Neural cell (in vitro differentiated cells): ENCODE measurements at regions not wholly inside any gene's neighbourhood (a gene's known extent, or its start where the extent isn't known, plus 50 kb on each side); places are given as distances from the start of the nearest gene placed in this dataset.

Experiments used
- H2AFZ ChIP-seq: fragments of 200-600, 300-800 bp; sonication (generic), shearing (Covaris generic); 2 replicates; pipeline ENCODE4 v1.6.0; 2014; ENCODE audit warnings: low read depth, mild to moderate bottlenecking, antibody characterized with exemption, low read length, moderate library complexity
- H3F3A ChIP-seq: fragments of 200-600 bp; shearing (Covaris generic); 2 replicates; pipeline ENCODE4 v1.6.1; 2016; ENCODE audit warnings: mild to moderate bottlenecking, moderate library complexity, mixed read lengths, antibody characterized with exemption, low read length; ENCODE audit not compliant: insufficient read depth, poor library complexity, severe bottlenecking
- H3K27ac ChIP-seq: fragments of 200-600, 300-800 bp; sonication (generic), shearing (Covaris generic); 2 replicates; pipeline ENCODE4 v1.5.1; 2014; ENCODE audit warnings: mild to moderate bottlenecking, low read length, moderate library complexity
- H3K27me3 ChIP-seq: fragments of 300-800, 200-600 bp; sonication (generic), shearing (Covaris generic); 2 replicates; pipeline ENCODE4 v1.6.0; 2014; ENCODE audit warnings: mild to moderate bottlenecking, low read depth, low read length, moderate library complexity; ENCODE audit not compliant: insufficient read depth
- H3K36me3 ChIP-seq: fragments of 300-800, 200-600 bp; sonication (generic), shearing (Covaris generic); 2 replicates; pipeline ENCODE4 v1.5.1; 2014; ENCODE audit warnings: mild to moderate bottlenecking, antibody characterized with exemption, low read length, moderate library complexity; ENCODE audit not compliant: insufficient read depth
- H3K4me2 ChIP-seq: fragments of 300-800, 200-600 bp; sonication (generic), shearing (Covaris generic); 2 replicates; pipeline ENCODE4 v1.6.0; 2014; ENCODE audit warnings: mild to moderate bottlenecking, low read length
- H3K4me3 ChIP-seq: fragments of 300-800, 200-600 bp; sonication (generic), shearing (Covaris generic); 2 replicates; pipeline ENCODE4 v1.5.1; 2014; ENCODE audit warnings: mild to moderate bottlenecking, low read length, moderate library complexity
- H3K79me2 ChIP-seq: fragments of 200-600 bp; shearing (Covaris generic); replicated peaks from 2 replicates; pipeline ENCODE4 v1.6.0; 2014; ENCODE audit warnings: mild to moderate bottlenecking, low read length, moderate library complexity; ENCODE audit not compliant: insufficient read depth
- H3K9ac ChIP-seq: fragments of 300-800, 200-600 bp; sonication (generic), shearing (Covaris generic); 2 replicates; pipeline ENCODE4 v1.6.1; 2016; ENCODE audit warnings: mild to moderate bottlenecking, low read length, mixed read lengths
- H3K9me2 ChIP-seq: fragments of 200-600 bp; shearing (Covaris generic); 2 replicates; pipeline ENCODE4 v1.6.1; 2016; ENCODE audit warnings: mild to moderate bottlenecking, low read length, mixed read lengths; ENCODE audit not compliant: insufficient read depth
- H3K9me3 ChIP-seq: fragments of 200-600, 300-800 bp; sonication (generic), shearing (Covaris generic); 2 replicates; pipeline ENCODE4 v1.6.1; 2016; ENCODE audit warnings: mild to moderate bottlenecking, mixed run types, low read length, moderate library complexity, mixed read lengths
- H4K20me1 ChIP-seq: fragments of 200-600 bp; shearing (Covaris generic); 2 replicates; pipeline ENCODE4 v1.6.1; 2016; ENCODE audit warnings: mild to moderate bottlenecking, mixed run types; ENCODE audit not compliant: insufficient read depth
- CTCF ChIP-seq: fragments of 450-650 bp; IDR thresholded peaks from 2 replicates; pipeline ENCODE4 v1.5.1; 2014; ENCODE audit warnings: antibody characterized with exemption, mild to moderate bottlenecking, moderate library complexity; ENCODE audit not compliant: poor library complexity, severe bottlenecking
- EP300 ChIP-seq: fragments of 450-650 bp; conservative IDR thresholded peaks from 2 replicates; pipeline ENCODE4 v1.6.1; 2014; ENCODE audit warnings: antibody characterized with exemption, mild to moderate bottlenecking, moderate library complexity; ENCODE audit not compliant: poor library complexity, severe bottlenecking
- EZH2 ChIP-seq: fragments of 200-600, 300-800 bp; shearing (Covaris generic), sonication (generic); IDR thresholded peaks from 2 replicates; pipeline ENCODE4 v1.6.1; 2014; ENCODE audit warnings: antibody characterized with exemption, low read length, borderline replicate concordance, mild to moderate bottlenecking; ENCODE audit not compliant: insufficient read depth, poor library complexity, severe bottlenecking
- MXI1 ChIP-seq: fragments of 450-650 bp; conservative IDR thresholded peaks from 2 replicates; pipeline ENCODE4 v1.6.1; 2014; ENCODE audit warnings: antibody characterized with exemption, mild to moderate bottlenecking; ENCODE audit not compliant: poor library complexity, severe bottlenecking
- POLR2AphosphoS5 ChIP-seq: IDR thresholded peaks from 2 replicates; pipeline ENCODE4 v1.6.1; 2012
- RAD21 ChIP-seq: fragments of 450-650 bp; conservative IDR thresholded peaks from 2 replicates; pipeline ENCODE4 v1.6.1; 2014; ENCODE audit warnings: antibody characterized with exemption, mild to moderate bottlenecking, moderate library complexity
- SMC3 ChIP-seq: fragments of 450-650 bp; conservative IDR thresholded peaks from 2 replicates; pipeline ENCODE4 v1.6.1; 2014; ENCODE audit warnings: antibody characterized with exemption, mild to moderate bottlenecking, moderate library complexity; ENCODE audit not compliant: poor library complexity
- TAF1 ChIP-seq: IDR thresholded peaks from 2 replicates; pipeline ENCODE4 v1.6.1; 2012; ENCODE audit warnings: low read depth
- TF ChIP-seq, protein P1 (sequence below): IDR thresholded peaks from 2 replicates; pipeline ENCODE4 v1.6.1; 2012; ENCODE audit warnings: borderline replicate concordance

GRCh38 chr3:72336821-72337479 is 511.3 kb downstream of the SHQ1 start:
- Histone ChIP-seq H2AFZ (no peak overlapping the region), H3K9ac (peak overlapping the region; percentile 16), H3K79me2 (no peaks in the 10 kb centered on the region), H3K4me2 (no peak overlapping the region), H3K4me3 (no peak overlapping the region), H3K36me3 (no peaks in the 10 kb centered on the region), H3K27me3 (no peaks in the 10 kb centered on the region), H3K9me2 (no peaks in the 10 kb centered on the region), H3K9me3 (no peaks in the 10 kb centered on the region), H3K27ac (peak overlapping the region; percentile 64), H4K20me1 (no peaks in the 10 kb centered on the region), H3F3A (no peaks in the 10 kb centered on the region)
- no peak for TF ChIP-seq CTCF
- no peak for TF ChIP-seq RAD21
- no peak for TF ChIP-seq MXI1
- no peak for TF ChIP-seq EZH2
- no peak for TF ChIP-seq EP300
- no peak for TF ChIP-seq SMC3
- TF ChIP-seq, protein P1, sequence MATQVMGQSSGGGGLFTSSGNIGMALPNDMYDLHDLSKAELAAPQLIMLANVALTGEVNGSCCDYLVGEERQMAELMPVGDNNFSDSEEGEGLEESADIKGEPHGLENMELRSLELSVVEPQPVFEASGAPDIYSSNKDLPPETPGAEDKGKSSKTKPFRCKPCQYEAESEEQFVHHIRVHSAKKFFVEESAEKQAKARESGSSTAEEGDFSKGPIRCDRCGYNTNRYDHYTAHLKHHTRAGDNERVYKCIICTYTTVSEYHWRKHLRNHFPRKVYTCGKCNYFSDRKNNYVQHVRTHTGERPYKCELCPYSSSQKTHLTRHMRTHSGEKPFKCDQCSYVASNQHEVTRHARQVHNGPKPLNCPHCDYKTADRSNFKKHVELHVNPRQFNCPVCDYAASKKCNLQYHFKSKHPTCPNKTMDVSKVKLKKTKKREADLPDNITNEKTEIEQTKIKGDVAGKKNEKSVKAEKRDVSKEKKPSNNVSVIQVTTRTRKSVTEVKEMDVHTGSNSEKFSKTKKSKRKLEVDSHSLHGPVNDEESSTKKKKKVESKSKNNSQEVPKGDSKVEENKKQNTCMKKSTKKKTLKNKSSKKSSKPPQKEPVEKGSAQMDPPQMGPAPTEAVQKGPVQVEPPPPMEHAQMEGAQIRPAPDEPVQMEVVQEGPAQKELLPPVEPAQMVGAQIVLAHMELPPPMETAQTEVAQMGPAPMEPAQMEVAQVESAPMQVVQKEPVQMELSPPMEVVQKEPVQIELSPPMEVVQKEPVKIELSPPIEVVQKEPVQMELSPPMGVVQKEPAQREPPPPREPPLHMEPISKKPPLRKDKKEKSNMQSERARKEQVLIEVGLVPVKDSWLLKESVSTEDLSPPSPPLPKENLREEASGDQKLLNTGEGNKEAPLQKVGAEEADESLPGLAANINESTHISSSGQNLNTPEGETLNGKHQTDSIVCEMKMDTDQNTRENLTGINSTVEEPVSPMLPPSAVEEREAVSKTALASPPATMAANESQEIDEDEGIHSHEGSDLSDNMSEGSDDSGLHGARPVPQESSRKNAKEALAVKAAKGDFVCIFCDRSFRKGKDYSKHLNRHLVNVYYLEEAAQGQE: no peak
- no peak for TF ChIP-seq POLR2AphosphoS5
- TF ChIP-seq TAF1: no peak

- H3F3A ChIP-seq: no peaks in the 10 kb centered on the region
- H3K9ac ChIP-seq: no peak overlapping the region
- peak overlapping the region; percentile 21 for H3K4me3 ChIP-seq
- H2AFZ ChIP-seq: no peak overlapping the region
- H3K27ac ChIP-seq: peak overlapping the region; percentile 64
- TF ChIP-seq, protein P1: no peak
- no peak for TF ChIP-seq EP300
- TF ChIP-seq MXI1: no peak
- TF ChIP-seq SMC3: no peak
- no peak for TF ChIP-seq EZH2
- TF ChIP-seq TAF1: no peak
- no peaks in the 10 kb centered on the region for H3K9me2 ChIP-seq
- H3K4me2 ChIP-seq: no peak overlapping the region
- no peaks in the 10 kb centered on the region for H3K79me2 ChIP-seq
- H3K9me3 ChIP-seq: no peaks in the 10 kb centered on the region
- no peaks in the 10 kb centered on the region for H4K20me1 ChIP-seq
- no peaks in the 10 kb centered on the region for H3K36me3 ChIP-seq
- no peaks in the 10 kb centered on the region for H3K27me3 ChIP-seq
Observed at GRCh38 chr3:72336114-72336651, 512.1 kb downstream of the SHQ1 start.
